Upper lobe of left lung (tissue), 6 donors: ENCODE measurements at regions not wholly inside any gene's neighbourhood (a gene's known extent, or its start where the extent isn't known, plus 50 kb on each side); places are given as distances from the start of the nearest gene placed in this dataset.
"Not testable (repeated sequence)": the region's sequence is repeated elsewhere in the genome, so short reads cannot be mapped to it uniquely, and the experiment has no call there.

Experiments used
- ATAC-seq, 2 donors: fragments of 200-7000 bp; cut with Tn5 transposase; one replicate each; pipeline ENCODE4 v1.9.1; 2022; ENCODE audit warnings: mild to moderate bottlenecking in 2 of 2, moderate library complexity in 2 of 2; ENCODE audit not compliant: low FRiP score in 2 of 2
- DNase-seq, 2 donors: peaks; one replicate each; pipeline ENCODE4 v3.0.0-alpha.2; 2019 to 2020
- H3K27ac ChIP-seq, 4 donors: fragments of 200-600 bp; sonication (generic); one replicate each; pipeline ENCODE4 v1.5.1; 2016 to 2019
- H3K27me3 ChIP-seq, 4 donors: fragments of 200-600 bp; sonication (generic); one replicate each; pipeline ENCODE4 v1.5.1; 2017 to 2019
- H3K36me3 ChIP-seq, 4 donors: fragments of 200-600 bp; sonication (generic); one replicate each; pipeline ENCODE4 v1.5.1; 2016 to 2019
- H3K4me1 ChIP-seq, 4 donors: fragments of 200-600 bp; sonication (generic); one replicate each; pipeline ENCODE4 v1.5.1; 2018 to 2019
- H3K4me3 ChIP-seq, 4 donors: fragments of 200-600 bp; sonication (generic); one replicate each; pipeline ENCODE4 v1.5.1; 2017 to 2019; ENCODE audit warnings: mild to moderate bottlenecking in 2 of 4, moderate library complexity in 1 of 4
- H3K9me3 ChIP-seq, 4 donors: fragments of 200-600 bp; sonication (generic); one replicate each; pipeline ENCODE4 v1.5.1; 2018 to 2019
- CTCF ChIP-seq, 6 experiments: fragments of 450-650 bp in 4 of 6; fragments of 200-600 bp in 2 of 6; sonication (generic) in 2 of 6; IDR thresholded peaks; one replicate each; pipeline ENCODE4 v1.5.1; 2016 to 2019; ENCODE audit warnings: antibody characterized with exemption in 6 of 6
- EP300 ChIP-seq, 4 donors: sonication (generic); formaldehyde crosslinking; IDR thresholded peaks; one replicate each; pipeline ENCODE4 v1.5.1; 2017; ENCODE audit warnings: antibody characterized with exemption in 4 of 4, control low read depth in 2 of 4
- POLR2A ChIP-seq, 4 donors: fragments of 450-650 bp; IDR thresholded peaks; one replicate each; pipeline ENCODE4 v1.5.1; 2016 to 2017; ENCODE audit warnings: antibody characterized with exemption in 4 of 4, mild to moderate bottlenecking in 2 of 4
- POLR2AphosphoS5 ChIP-seq, 2 donors: sonication (generic); formaldehyde crosslinking; IDR thresholded peaks; one replicate each; pipeline ENCODE4 v1.5.1; 2017; ENCODE audit warnings: antibody characterized with exemption in 2 of 2
- WGBS, 2 donors: methylation state at CpG; one replicate each; pipeline ENCODE4 v1.1.5; 2017 to 2018; 5-methylcytosine and 5-hydroxymethylcytosine counted together
- donor health status: DM: no; HTN: no; CAD: no; lungs with moderate emphysema.
- donor health status: DM: no; HTN: yes; CAD: no; lungs with severe emphysema.

GRCh38 chr5:112483704-112484103, 64.6 kb upstream of the EPB41L4A start:
- H3K4me1 ChIP-seq, result peaks cover 0 to 5% (median 0%) of the 10 kb centered on the region in 4 donors
- H3K27me3 ChIP-seq, result no peaks in the 10 kb centered on the region
- no peak overlapping the region for H3K27ac ChIP-seq
- TF ChIP-seq POLR2AphosphoS5 (IDR thresholded peaks at IDR 0.05), result no peak
- no peaks in the 10 kb centered on the region for H3K9me3 ChIP-seq
- no peak overlapping the region for H3K4me3 ChIP-seq
- ATAC-seq (no peak), DNase-seq (no peak)
- 57 to 81% methylated on average over 2 of the region's 2 CpGs for WGBS, 2 donors
- H3K36me3 ChIP-seq, result no peaks in the 10 kb centered on the region

- TF ChIP-seq EP300 (IDR thresholded peaks at IDR 0.05) (no peak), CTCF (IDR thresholded peaks at IDR 0.05) (no peak), POLR2AphosphoS5 (IDR thresholded peaks at IDR 0.05) (no peak), POLR2A (IDR thresholded peaks at IDR 0.05) (no peak)
- Histone ChIP-seq H3K36me3 (no peaks in the 10 kb centered on the region), H3K27me3 (no peaks in the 10 kb centered on the region), H3K4me3 (no peak overlapping the region), H3K27ac (peak overlapping the region in 1 of 4 donors; percentile 44), H3K4me1 (peaks cover 0 to 5% (median 0%) of the 10 kb centered on the region in 4 donors), H3K9me3 (no peaks in the 10 kb centered on the region)
- DNase-seq, result no peak
- 11 to 19% methylated on average over 2 of the region's 2 CpGs for WGBS, 2 donors
- no peak for ATAC-seq
These were observed 66.9 kb upstream of the EPB41L4A start for GRCh38 chr5:112485934-112486355.

GRCh38 chr5:112491257-112491656, 72.2 kb upstream of the EPB41L4A start:
- Histone ChIP-seq H3K4me1 (no peaks in the 10 kb centered on the region), H3K27me3 (no peaks in the 10 kb centered on the region), H3K36me3 (no peaks in the 10 kb centered on the region), H3K27ac (no peak overlapping the region), H3K9me3 (no peaks in the 10 kb centered on the region), H3K4me3 (no peak overlapping the region)
- TF ChIP-seq CTCF (IDR thresholded peaks at IDR 0.05), result peak in 1 of 6 experiments; percentile 7
- TF ChIP-seq POLR2AphosphoS5 (IDR thresholded peaks at IDR 0.05), result no peak
- TF ChIP-seq POLR2A (IDR thresholded peaks at IDR 0.05), result no peak
- no peak for TF ChIP-seq EP300 (IDR thresholded peaks at IDR 0.05)
- DNase-seq (no peak), ATAC-seq (no peak)
- 73 to 86% methylated on average over 5 of the region's 5 CpGs for WGBS, 2 donors

- TF ChIP-seq CTCF (IDR thresholded peaks at IDR 0.05) (peak in 4 of 6 experiments; percentile 34 to 49 (median 42)), POLR2AphosphoS5 (IDR thresholded peaks at IDR 0.05) (no peak), EP300 (IDR thresholded peaks at IDR 0.05) (no peak), POLR2A (IDR thresholded peaks at IDR 0.05) (no peak)
- ATAC-seq (peak in 1 of 2 donors; percentile 76), DNase-seq (peak in 1 of 2 donors; percentile 46)
- Histone ChIP-seq H3K4me3 (no peak overlapping the region), H3K4me1 (no peaks in the 10 kb centered on the region), H3K27ac (no peak overlapping the region), H3K36me3 (no peaks in the 10 kb centered on the region), H3K9me3 (no peaks in the 10 kb centered on the region), H3K27me3 (no peaks in the 10 kb centered on the region)
- WGBS, 2 donors, result 18 to 48% methylated on average over 7 of the region's 7 CpGs
These were observed 73.2 kb upstream of the EPB41L4A start for GRCh38 chr5:112492291-112492690.

GRCh38 chr5:112503749-112504501, 84.8 kb upstream of the EPB41L4A start:
- ATAC-seq, H3K36me3 ChIP-seq, H3K4me1 ChIP-seq, H3K27ac ChIP-seq, H3K9me3 ChIP-seq, H3K27me3 ChIP-seq, H3K4me3 ChIP-seq: not testable (repeated sequence)
- 54 to 62% methylated on average over 3 to 8 of the region's 8 CpGs for WGBS, 2 donors
- DNase-seq, result peak in 1 of 2 donors; percentile 81

- not testable (repeated sequence) for ATAC-seq, H3K27me3 ChIP-seq, H3K27ac ChIP-seq, H3K36me3 ChIP-seq, DNase-seq, H3K4me3 ChIP-seq, H3K4me1 ChIP-seq
- H3K9me3 ChIP-seq, result peaks cover 0 to 11% (median 0%) of the 10 kb centered on the region in 4 donors
These were observed 90.0 kb upstream of the EPB41L4A start for GRCh38 chr5:112509097-112509496.
